HepG2 (cell line): ENCODE measurements at regions not wholly inside any gene's neighbourhood (a gene's known extent, or its start where the extent isn't known, plus 50 kb on each side); places are given as distances from the start of the nearest gene placed in this dataset.

ENCODE experiments used
- ATAC-seq: fragments of 200-7000 bp; cut with Tn5 transposase; 3 replicates; pipeline ENCODE4 v1.9.1; 2020; ENCODE audit warnings: mild to moderate bottlenecking, moderate library complexity
- BruUV-seq: library from RNA; stranded (reverse); fragments of 400-500 nt; replicated peaks from 2 replicates; lab custom pipeline; 2021; lab: Mats Ljungman, UMichigan
- CTCF ChIA-PET: fragments of 300-600 bp; formaldehyde crosslinking; extraction: SDS; loops from one replicate; lab custom pipeline; 2021; ENCODE audit warnings: low total read pairs, inconsistent platforms, low intra/inter-chr PET ratio; lab: Yijun Ruan, JAX
- POLR2A ChIA-PET: fragments of 350-600 bp; sonication (Branson Sonifier 250); formaldehyde crosslinking; loops from one replicate; lab custom pipeline; 2020; ENCODE audit warnings: antibody characterized with exemption, inconsistent platforms; lab: Yijun Ruan, JAX
- DNase-seq: peaks from one replicate; pipeline ENCODE4 v3.0.0-alpha.2; 2015; ENCODE audit warnings: low spot score
- FAIRE-seq: peaks from 3 replicates; lab custom pipeline; 2011; peaks lifted over from hg19 to GRCh38; lab: Jason Lieb, UNC
- H2AFZ ChIP-seq: one replicate; pipeline ENCODE4 v1.6.1; 2011; ENCODE audit warnings: low read length, inconsistent platforms
- H3K27ac ChIP-seq: fragments of 300-600 bp; 3 replicates; pipeline ENCODE4 v1.8.0; 2011; ENCODE audit warnings: mixed run types, mild to moderate bottlenecking, mixed read lengths, low read length, inconsistent platforms; ENCODE audit not compliant: insufficient read depth; ENCODE audit errors: extremely low read length
- H3K27me3 ChIP-seq, 2 experiments: fragments of 200-600 bp in 1 of 2; 2 replicates in 1 of 2; 3 replicates in 1 of 2; pipeline versions ENCODE4 v1.6.0 to v1.8.0; 2011; ENCODE audit warnings: low read length in 2 of 2, mild to moderate bottlenecking in 2 of 2, moderate library complexity in 2 of 2, inconsistent platforms in 1 of 2; ENCODE audit not compliant: insufficient read depth in 2 of 2, control insufficient read depth in 1 of 2
- H3K36me3 ChIP-seq, 2 experiments: fragments of 200-600 bp in 1 of 2; replicated peaks in 1 of 2; 2 replicates in 1 of 2; 3 replicates in 1 of 2; pipeline versions ENCODE4 v1.5.1 to v1.8.0; 2011; ENCODE audit warnings: low read length in 2 of 2, inconsistent platforms in 1 of 2; ENCODE audit not compliant: insufficient read depth in 2 of 2, control insufficient read depth in 1 of 2
- H3K4me1 ChIP-seq: 2 replicates; pipeline ENCODE4 v1.5.1; 2012; ENCODE audit warnings: low read length, inconsistent platforms; ENCODE audit not compliant: insufficient read depth
- H3K4me2 ChIP-seq: 2 replicates; pipeline ENCODE4 v1.6.0; 2011; ENCODE audit warnings: low read depth, low read length, inconsistent platforms
- H3K4me3 ChIP-seq, 3 experiments: fragments of 200-600 bp in 1 of 3; sonication (generic), shearing (Covaris generic) in 1 of 3; replicated peaks in 1 of 3; 2 replicates each; pipeline ENCODE4 v1.5.1; 2011 to 2016; ENCODE audit warnings: low read length in 3 of 3, inconsistent platforms in 2 of 3, low read depth in 2 of 3, mild to moderate bottlenecking in 2 of 3, control low read depth in 1 of 3, mixed read lengths in 1 of 3; ENCODE audit not compliant: insufficient read depth in 1 of 3
- H3K79me2 ChIP-seq: one replicate; pipeline ENCODE4 v1.6.1; 2011; ENCODE audit warnings: low read length, inconsistent platforms; ENCODE audit not compliant: insufficient read depth
- H3K9ac ChIP-seq: 2 replicates; pipeline ENCODE4 v1.6.0; 2011; ENCODE audit warnings: mild to moderate bottlenecking, low read depth, low read length, inconsistent platforms; ENCODE audit not compliant: insufficient read depth
- H3K9me3 ChIP-seq: 2 replicates; pipeline ENCODE4 v1.5.1; 2012; ENCODE audit warnings: mild to moderate bottlenecking, low read length
- H4K20me1 ChIP-seq: 2 replicates; pipeline ENCODE4 v1.6.0; 2011; ENCODE audit warnings: inconsistent platforms, mild to moderate bottlenecking, low read length, moderate library complexity; ENCODE audit not compliant: insufficient read depth
- AGO2 ChIP-seq: fragments of 200-400 bp; formaldehyde crosslinking; optimal IDR thresholded peaks from 2 replicates; pipeline ENCODE3; 2017; ENCODE audit warnings: mild to moderate bottlenecking, low read depth, low read length, moderate library complexity
- ATF7 ChIP-seq, 2 experiments: fragments of 450-650 bp in 1 of 2; sonication (generic) in 1 of 2; formaldehyde crosslinking in 1 of 2; IDR thresholded peaks; 2 replicates each; pipeline versions ENCODE4 v1.4.0 to v1.6.1; 2016 to 2020; ENCODE audit warnings: antibody characterized with exemption in 1 of 2, mild to moderate bottlenecking in 1 of 2, missing genetic modification reagents in 1 of 2
- CEBPB ChIP-seq: IDR thresholded peaks from 2 replicates; pipeline ENCODE4 v1.6.1; 2011; ENCODE audit warnings: low read depth, low read length, improper control_type of control experiment, borderline replicate concordance
- FOXK1 ChIP-seq: sonication (generic); formaldehyde crosslinking; IDR thresholded peaks from 2 replicates; pipeline ENCODE4 v1.4.0; 2020; ENCODE audit warnings: low read depth, missing genetic modification reagents, borderline replicate concordance
- NPAS2 ChIP-seq: sonication (generic); formaldehyde crosslinking; IDR thresholded peaks from 2 replicates; pipeline ENCODE4 v1.8.0; 2022; ENCODE audit warnings: mild to moderate bottlenecking, missing genetic modification reagents, borderline replicate concordance
- RXRB ChIP-seq: IDR thresholded peaks from 2 replicates; pipeline ENCODE4 v1.6.1; 2016; ENCODE audit warnings: borderline replicate concordance, missing genetic modification reagents, missing compliant biosample characterization
- SMARCC2 ChIP-seq: fragments of 450-650 bp; IDR thresholded peaks from 2 replicates; pipeline ENCODE4 v1.6.1; 2017; ENCODE audit warnings: antibody characterized with exemption, mild to moderate bottlenecking
- YY1 ChIP-seq: IDR thresholded peaks from 2 replicates; pipeline ENCODE4 v1.6.1; 2011; ENCODE audit warnings: low read length, low read depth, moderate library complexity, mild to moderate bottlenecking; ENCODE audit not compliant: insufficient read depth, insufficient replicate concordance
- ZFP1 ChIP-seq: IDR thresholded peaks from 2 replicates; pipeline ENCODE4 v1.6.1; 2016
- ZMYM4 ChIP-seq: sonication (generic); formaldehyde crosslinking; IDR thresholded peaks from 2 replicates; pipeline ENCODE4 v1.8.1; 2023; ENCODE audit warnings: mild to moderate bottlenecking, missing genetic modification reagents
- ZNF235 ChIP-seq: sonication (generic); formaldehyde crosslinking; IDR thresholded peaks from 2 replicates; pipeline ENCODE4 v1.8.1; 2023; ENCODE audit warnings: mild to moderate bottlenecking, missing genetic modification reagents, borderline replicate concordance
- ZNF383 ChIP-seq: sonication (generic); formaldehyde crosslinking; IDR thresholded peaks from 2 replicates; pipeline ENCODE4 v1.4.0; 2020; ENCODE audit warnings: missing genetic modification reagents, mild to moderate bottlenecking, borderline replicate concordance
- ZNF780A ChIP-seq: sonication (generic); formaldehyde crosslinking; IDR thresholded peaks from 2 replicates; pipeline ENCODE4 v1.8.0; 2022; ENCODE audit warnings: mild to moderate bottlenecking, missing genetic modification reagents, moderate library complexity
- WGBS: methylation state at CpG from one replicate; pipeline ENCODE4 v1.1.6; 2017; ENCODE audit warnings: low lambda C conversion rate; 5-methylcytosine and 5-hydroxymethylcytosine counted together
- in situ Hi-C: cut with HindIII; loops from 2 replicates; pipeline ENCODE4 v1.10.0; 2017; ENCODE audit warnings: low pct_unique_long_range_greater_than_20kb; ENCODE audit not compliant: extremely low pct_ligation_motif_present
- intact Hi-C: fragments of 100-400 bp; cut with micrococcal nuclease; formaldehyde crosslinking; loops from one replicate; pipeline ENCODE4 v1.10.0; 2022; ENCODE audit not compliant: unreplicated experiment
- TF ChIP-seq, protein P1 (sequence below): sonication (generic); formaldehyde crosslinking; IDR thresholded peaks from 2 replicates; pipeline ENCODE4 v1.5.1; 2020; ENCODE audit warnings: missing genetic modification reagents, mild to moderate bottlenecking, borderline replicate concordance
- TF ChIP-seq, protein P2 (sequence below): IDR thresholded peaks from 2 replicates; pipeline ENCODE4 v1.6.1; 2018; ENCODE audit warnings: missing genetic modification reagents, mild to moderate bottlenecking, missing compliant biosample characterization

DNA sequence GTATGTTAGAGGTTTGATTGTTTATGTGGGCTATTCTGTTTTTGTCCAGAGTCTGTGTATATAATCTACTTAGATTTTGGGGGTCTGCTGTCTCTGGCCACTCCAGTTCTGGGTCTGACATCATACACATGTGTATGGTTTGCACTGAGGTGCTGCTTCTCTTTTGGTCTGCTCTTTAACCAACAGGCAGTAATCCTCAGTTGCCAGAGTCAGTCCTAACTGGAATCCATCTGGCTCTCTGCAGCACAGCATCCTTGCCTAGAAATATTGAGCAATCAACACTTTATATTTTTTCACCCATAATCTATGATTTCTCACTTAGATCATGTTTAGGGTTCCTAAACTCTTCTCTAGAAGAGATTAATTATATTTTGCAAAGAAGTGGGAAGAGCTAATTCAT is 98.3 kb upstream of the SFRP2 start:
- ATAC-seq (no peak), DNase-seq (no peak), FAIRE-seq (no peak)
- H3K9me3 ChIP-seq, result peaks cover under 1% of the 10 kb centered on the region; the same call in 1 of the 2 replicates
- H2AFZ ChIP-seq, result no peak overlapping the region
- intact Hi-C loops, result no loop called here
- H3K36me3 ChIP-seq, result no peaks in the 10 kb centered on the region
- H3K4me2 ChIP-seq, result no peak overlapping the region
- no peak overlapping the region for H3K4me3 ChIP-seq
- no peaks in the 10 kb centered on the region for H3K27me3 ChIP-seq
- no TSS peak for BruUV-seq
- POLR2A ChIA-PET, result no interaction called here
- no peak overlapping the region for H3K27ac ChIP-seq
- in situ Hi-C loops, result no loop called here
- 0 out of 2 replicates have a peak, but pooled peaks have one; percentile 6 for TF ChIP-seq CEBPB
- TF ChIP-seq ZNF235 (CRISPR knock-in tag), result no peak
- no peaks in the 10 kb centered on the region for H3K79me2 ChIP-seq
- CTCF ChIA-PET, result no interaction called here
- no peak overlapping the region for H3K9ac ChIP-seq
- H3K4me1 ChIP-seq, result no peaks in the 10 kb centered on the region
- H4K20me1 ChIP-seq, result no peaks in the 10 kb centered on the region

DNA sequence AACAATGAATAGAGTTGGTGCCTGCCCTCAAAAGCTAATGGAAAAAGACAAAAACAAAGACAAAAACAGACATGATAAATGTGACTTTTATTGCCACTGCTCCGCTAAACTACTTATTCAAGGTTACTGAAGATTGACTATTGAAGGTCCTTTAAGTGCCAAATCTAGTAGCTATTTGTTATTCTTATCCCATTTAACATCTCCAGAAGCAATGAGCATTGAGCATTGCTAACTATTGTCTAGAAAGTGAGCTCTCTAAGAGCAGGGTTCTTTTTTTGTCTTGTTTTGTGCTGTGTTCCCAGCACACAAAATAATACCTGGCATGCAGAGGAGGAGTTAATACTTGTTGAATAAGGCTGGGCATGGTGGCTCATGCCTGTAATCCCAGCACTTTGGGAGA is 95.4 kb upstream of the SFRP2 start:
- FAIRE-seq, result no peak
- WGBS, result 42% methylated on average over 1 of the region's 1 CpG
- in situ Hi-C loops, result no loop called here

More for the DNA sequence above, 95.4 kb upstream of the SFRP2 start:
- CTCF ChIA-PET, result no interaction called here
- TF ChIP-seq NPAS2 (CRISPR knock-in tag) (no peak), RXRB (CRISPR knock-in tag) (no peak), ATF7 (IDR thresholded peaks at IDR 0.05) (no peak), ATF7 (CRISPR knock-in tag; IDR thresholded peaks at IDR 0.05) (no peak), ZNF383 (CRISPR knock-in tag) (no peak), YY1 (no peak), FOXK1 (CRISPR knock-in tag) (no peak), ZMYM4 (CRISPR knock-in tag) (no peak), ZNF780A (no peak), ZFP1 (no peak), AGO2 (no peak), SMARCC2 (no peak)
- TF ChIP-seq, protein P1, sequence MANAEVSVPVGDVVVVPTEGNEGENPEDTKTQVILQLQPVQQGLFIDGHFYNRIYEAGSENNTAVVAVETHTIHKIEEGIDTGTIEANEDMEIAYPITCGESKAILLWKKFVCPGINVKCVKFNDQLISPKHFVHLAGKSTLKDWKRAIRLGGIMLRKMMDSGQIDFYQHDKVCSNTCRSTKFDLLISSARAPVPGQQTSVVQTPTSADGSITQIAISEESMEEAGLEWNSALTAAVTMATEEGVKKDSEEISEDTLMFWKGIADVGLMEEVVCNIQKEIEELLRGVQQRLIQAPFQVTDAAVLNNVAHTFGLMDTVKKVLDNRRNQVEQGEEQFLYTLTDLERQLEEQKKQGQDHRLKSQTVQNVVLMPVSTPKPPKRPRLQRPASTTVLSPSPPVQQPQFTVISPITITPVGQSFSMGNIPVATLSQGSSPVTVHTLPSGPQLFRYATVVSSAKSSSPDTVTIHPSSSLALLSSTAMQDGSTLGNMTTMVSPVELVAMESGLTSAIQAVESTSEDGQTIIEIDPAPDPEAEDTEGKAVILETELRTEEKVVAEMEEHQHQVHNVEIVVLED, result no peak
- TF ChIP-seq, protein P2, sequence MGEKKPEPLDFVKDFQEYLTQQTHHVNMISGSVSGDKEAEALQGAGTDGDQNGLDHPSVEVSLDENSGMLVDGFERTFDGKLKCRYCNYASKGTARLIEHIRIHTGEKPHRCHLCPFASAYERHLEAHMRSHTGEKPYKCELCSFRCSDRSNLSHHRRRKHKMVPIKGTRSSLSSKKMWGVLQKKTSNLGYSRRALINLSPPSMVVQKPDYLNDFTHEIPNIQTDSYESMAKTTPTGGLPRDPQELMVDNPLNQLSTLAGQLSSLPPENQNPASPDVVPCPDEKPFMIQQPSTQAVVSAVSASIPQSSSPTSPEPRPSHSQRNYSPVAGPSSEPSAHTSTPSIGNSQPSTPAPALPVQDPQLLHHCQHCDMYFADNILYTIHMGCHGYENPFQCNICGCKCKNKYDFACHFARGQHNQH (CRISPR knock-in tag), result no peak
- H4K20me1 ChIP-seq, result no peaks in the 10 kb centered on the region
- H3K4me1 ChIP-seq, result no peaks in the 10 kb centered on the region
- H3K27me3 ChIP-seq, result no peaks in the 10 kb centered on the region
- DNase-seq, result no peak
- no peaks in the 10 kb centered on the region for H3K79me2 ChIP-seq
- H3K27ac ChIP-seq, result no peak overlapping the region
- H3K4me2 ChIP-seq, result no peak overlapping the region
- BruUV-seq, result no TSS peak
- H3K9me3 ChIP-seq, result peaks cover 30% of the 10 kb centered on the region
- H3K36me3 ChIP-seq, result no peaks in the 10 kb centered on the region
- POLR2A ChIA-PET, result no interaction called here
- intact Hi-C loops, result no loop called here
- no peak for ATAC-seq
- H3K4me3 ChIP-seq, result no peak overlapping the region
- no peak overlapping the region for H2AFZ ChIP-seq
- H3K9ac ChIP-seq, result no peak overlapping the region
